ENCODE measurements at regions not wholly inside any gene's neighbourhood (a gene's known extent, or its start where the extent isn't known, plus 50 kb on each side); places are given as distances from the start of the nearest gene placed in this dataset.
"Not testable (repeated sequence)": the region's sequence is repeated elsewhere in the genome, so short reads cannot be mapped to it uniquely, and the experiment has no call there.

GRCh38 chr4:94063084-94063483, 144.6 kb upstream of the SMARCAD1 start:
- H3K27me3 ChIP-seq (ENCODE audit: insufficient read depth, low read depth, severe bottlenecking) = no peaks in the 10 kb centered on the region
- H3K36me3 ChIP-seq = no peaks in the 10 kb centered on the region
- H3K9me3 ChIP-seq (ENCODE audit: severe bottlenecking) = no peaks in the 10 kb centered on the region
- TF ChIP-seq, protein P1, sequence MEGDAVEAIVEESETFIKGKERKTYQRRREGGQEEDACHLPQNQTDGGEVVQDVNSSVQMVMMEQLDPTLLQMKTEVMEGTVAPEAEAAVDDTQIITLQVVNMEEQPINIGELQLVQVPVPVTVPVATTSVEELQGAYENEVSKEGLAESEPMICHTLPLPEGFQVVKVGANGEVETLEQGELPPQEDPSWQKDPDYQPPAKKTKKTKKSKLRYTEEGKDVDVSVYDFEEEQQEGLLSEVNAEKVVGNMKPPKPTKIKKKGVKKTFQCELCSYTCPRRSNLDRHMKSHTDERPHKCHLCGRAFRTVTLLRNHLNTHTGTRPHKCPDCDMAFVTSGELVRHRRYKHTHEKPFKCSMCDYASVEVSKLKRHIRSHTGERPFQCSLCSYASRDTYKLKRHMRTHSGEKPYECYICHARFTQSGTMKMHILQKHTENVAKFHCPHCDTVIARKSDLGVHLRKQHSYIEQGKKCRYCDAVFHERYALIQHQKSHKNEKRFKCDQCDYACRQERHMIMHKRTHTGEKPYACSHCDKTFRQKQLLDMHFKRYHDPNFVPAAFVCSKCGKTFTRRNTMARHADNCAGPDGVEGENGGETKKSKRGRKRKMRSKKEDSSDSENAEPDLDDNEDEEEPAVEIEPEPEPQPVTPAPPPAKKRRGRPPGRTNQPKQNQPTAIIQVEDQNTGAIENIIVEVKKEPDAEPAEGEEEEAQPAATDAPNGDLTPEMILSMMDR (IDR thresholded peaks at IDR 0.05; ENCODE audit: low read depth, low read length) = no peak
- no peak overlapping the region for H3K4me3 ChIP-seq (ENCODE audit: low read depth, low read length)
- no peak for DNase-seq
- no peak overlapping the region for H3K27ac ChIP-seq

DNA sequence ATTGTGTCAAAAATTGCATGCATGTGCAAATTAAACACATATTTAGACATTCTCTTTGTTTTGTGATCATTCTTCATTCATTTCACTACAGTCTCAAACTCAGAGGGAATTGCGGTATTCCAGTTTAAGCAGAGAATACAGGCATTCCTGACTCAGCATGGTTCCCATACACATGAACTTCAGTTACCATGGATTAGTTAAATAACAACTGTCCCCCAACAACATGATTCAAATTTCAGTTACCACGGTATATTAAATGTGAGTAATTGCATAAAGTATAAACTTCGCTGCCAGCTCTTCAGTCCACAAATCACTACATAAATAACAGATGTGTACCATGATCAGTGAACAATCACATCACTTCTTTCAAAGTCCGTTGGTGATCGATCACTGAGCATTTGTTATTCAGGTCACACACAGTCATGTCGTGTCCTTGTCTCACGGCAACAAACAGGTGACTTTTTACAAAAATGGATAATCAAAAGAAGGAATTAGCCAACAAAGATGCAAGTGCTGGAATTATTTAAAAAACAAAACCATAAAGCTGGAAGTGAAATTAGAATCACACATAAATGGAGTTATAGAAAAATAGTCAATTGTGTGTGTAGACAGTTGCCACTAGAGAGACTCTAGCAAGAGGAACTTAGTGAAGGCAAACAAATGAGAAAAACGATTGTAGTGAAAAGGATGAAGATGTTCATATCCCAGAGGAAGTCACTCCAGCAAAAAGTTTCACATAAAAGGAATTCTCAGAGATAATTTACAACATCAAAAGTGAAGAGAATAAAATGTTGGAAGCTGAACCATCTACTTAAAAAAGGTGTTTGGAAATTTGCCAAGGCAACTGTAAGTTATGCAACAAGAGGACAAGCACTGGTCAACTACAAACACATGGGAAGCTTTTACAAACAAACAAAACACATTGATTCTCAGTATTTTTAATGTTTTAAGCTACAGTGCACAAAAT, 138.6 kb upstream of the SMARCAD1 start:
- H3K4me3 ChIP-seq (ENCODE audit: low read depth, low read length) = no peak overlapping the region
- H3K27ac ChIP-seq = no peak overlapping the region

DNA sequence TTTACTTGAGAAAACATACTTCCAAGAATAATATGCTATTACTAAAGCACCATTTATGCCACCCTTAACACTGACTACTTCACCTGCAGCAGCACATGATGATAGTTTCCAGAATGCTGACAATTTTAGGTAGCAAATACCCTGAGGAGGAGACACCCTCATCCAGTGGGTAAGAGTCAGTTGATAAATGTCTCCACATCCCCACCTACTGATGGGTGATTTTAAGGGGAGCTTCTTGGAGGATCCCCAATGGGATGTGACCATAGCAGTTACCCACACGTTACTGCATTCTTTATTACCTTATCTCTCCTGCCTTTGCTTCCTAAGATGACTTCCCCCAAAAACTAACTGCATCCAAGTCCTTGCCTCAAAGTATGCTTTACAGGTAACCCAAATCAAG, 131.2 kb upstream of the SMARCAD1 start:
- TF ChIP-seq, protein P1 (IDR thresholded peaks at IDR 0.05; ENCODE audit: low read depth, low read length) = no peak
- Histone ChIP-seq H3K36me3 (no peaks in the 10 kb centered on the region), H3K4me3 (ENCODE audit: low read depth, low read length) (no peak overlapping the region), H3K27ac (no peak overlapping the region), H3K27me3 (ENCODE audit: insufficient read depth, low read depth, severe bottlenecking) (no peaks in the 10 kb centered on the region), H3K9me3 (ENCODE audit: severe bottlenecking) (peaks cover 6% of the 10 kb centered on the region)
- DNase-seq = no peak

More for the DNA sequence above, 138.6 kb upstream of the SMARCAD1 start:
- TF ChIP-seq, protein P1 (IDR thresholded peaks at IDR 0.05; ENCODE audit: low read depth, low read length) = no peak
- Histone ChIP-seq H3K9me3 (ENCODE audit: severe bottlenecking) (no peaks in the 10 kb centered on the region), H3K36me3 (no peaks in the 10 kb centered on the region), H3K27me3 (ENCODE audit: insufficient read depth, low read depth, severe bottlenecking) (no peaks in the 10 kb centered on the region)
- no peak for DNase-seq

- H3K27ac ChIP-seq = no peak overlapping the region
- no peak overlapping the region for H3K4me3 ChIP-seq (ENCODE audit: low read depth, low read length)
- H3K36me3 ChIP-seq = no peaks in the 10 kb centered on the region
- no peaks in the 10 kb centered on the region for H3K27me3 ChIP-seq (ENCODE audit: insufficient read depth, low read depth, severe bottlenecking)
- DNase-seq = no peak
- H3K9me3 ChIP-seq (ENCODE audit: severe bottlenecking) = peaks cover 8% of the 10 kb centered on the region
- TF ChIP-seq, protein P1 (IDR thresholded peaks at IDR 0.05; ENCODE audit: low read depth, low read length) = no peak
Measured at GRCh38 chr4:94084155-94084554, 123.5 kb upstream of the SMARCAD1 start.

- H3K27me3 ChIP-seq (ENCODE audit: insufficient read depth, low read depth, severe bottlenecking); H3K9me3 ChIP-seq (ENCODE audit: severe bottlenecking); H3K4me3 ChIP-seq (ENCODE audit: low read depth, low read length); H3K27ac ChIP-seq; H3K36me3 ChIP-seq; DNase-seq: not testable (repeated sequence)
Measured at GRCh38 chr4:94099141-94099540, 108.5 kb upstream of the SMARCAD1 start.

GRCh38 chr4:94112644-94113043, 95.0 kb upstream of the SMARCAD1 start:
- Histone ChIP-seq H3K27me3 (ENCODE audit: insufficient read depth, low read depth, severe bottlenecking) (no peaks in the 10 kb centered on the region), H3K27ac (no peak overlapping the region), H3K36me3 (no peaks in the 10 kb centered on the region), H3K9me3 (ENCODE audit: severe bottlenecking) (no peaks in the 10 kb centered on the region), H3K4me3 (ENCODE audit: low read depth, low read length) (no peak overlapping the region)
- TF ChIP-seq, protein P1 (IDR thresholded peaks at IDR 0.05; ENCODE audit: low read depth, low read length) = no peak
- DNase-seq = no peak
